ENCODE measurements at regions not wholly inside any gene's neighbourhood (a gene's known extent, or its start where the extent isn't known, plus 50 kb on each side); places are given as distances from the start of the nearest gene placed in this dataset.

GRCh38 chr13:22128441-22129408, 457.9 kb downstream of the FGF9 start:
- DNase-seq (ENCODE audit: low spot score) = no peak

DNA sequence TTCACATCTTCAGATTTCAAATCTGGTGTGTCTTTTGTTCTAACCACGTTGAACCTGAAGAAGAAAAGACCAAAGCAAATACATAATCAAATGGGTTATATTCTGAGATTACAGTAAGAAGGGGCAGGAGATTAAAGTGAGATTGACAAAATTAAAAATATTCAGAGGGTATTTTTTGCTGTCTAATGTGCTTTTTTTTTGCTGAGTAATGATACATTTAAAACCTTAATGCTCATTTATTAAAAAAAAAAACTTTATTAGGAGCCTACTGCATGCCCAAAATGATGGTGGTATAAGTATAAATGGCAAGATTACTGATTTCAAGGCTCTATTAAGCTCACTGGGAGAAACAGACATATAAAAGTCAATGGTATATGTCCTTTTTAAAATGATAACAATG, 459.4 kb downstream of the FGF9 start:
- no peak for DNase-seq (ENCODE audit: low spot score)

DNA sequence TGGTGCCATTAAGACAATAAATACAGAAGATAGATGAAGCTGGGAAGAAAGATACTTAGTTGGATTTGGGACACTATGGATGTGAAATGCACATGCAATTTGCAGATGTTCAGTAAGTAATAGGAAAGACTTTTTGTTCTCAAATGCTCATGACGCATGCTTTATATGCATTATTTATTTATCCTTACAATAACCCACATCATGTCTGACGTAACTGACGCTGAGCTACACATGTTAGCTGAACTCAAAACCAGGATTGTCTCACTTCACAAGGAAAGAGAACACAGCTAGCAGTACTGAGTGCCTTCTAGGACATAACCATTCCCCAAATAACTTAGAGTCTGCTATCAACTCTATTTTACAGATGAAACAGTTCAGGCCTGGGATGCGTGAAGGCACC, 463.4 kb downstream of the FGF9 start:
- DNase-seq (ENCODE audit: low spot score) = no peak

GRCh38 chr13:22135446-22135845, 464.6 kb downstream of the FGF9 start:
- DNase-seq (ENCODE audit: low spot score) = no peak

DNA sequence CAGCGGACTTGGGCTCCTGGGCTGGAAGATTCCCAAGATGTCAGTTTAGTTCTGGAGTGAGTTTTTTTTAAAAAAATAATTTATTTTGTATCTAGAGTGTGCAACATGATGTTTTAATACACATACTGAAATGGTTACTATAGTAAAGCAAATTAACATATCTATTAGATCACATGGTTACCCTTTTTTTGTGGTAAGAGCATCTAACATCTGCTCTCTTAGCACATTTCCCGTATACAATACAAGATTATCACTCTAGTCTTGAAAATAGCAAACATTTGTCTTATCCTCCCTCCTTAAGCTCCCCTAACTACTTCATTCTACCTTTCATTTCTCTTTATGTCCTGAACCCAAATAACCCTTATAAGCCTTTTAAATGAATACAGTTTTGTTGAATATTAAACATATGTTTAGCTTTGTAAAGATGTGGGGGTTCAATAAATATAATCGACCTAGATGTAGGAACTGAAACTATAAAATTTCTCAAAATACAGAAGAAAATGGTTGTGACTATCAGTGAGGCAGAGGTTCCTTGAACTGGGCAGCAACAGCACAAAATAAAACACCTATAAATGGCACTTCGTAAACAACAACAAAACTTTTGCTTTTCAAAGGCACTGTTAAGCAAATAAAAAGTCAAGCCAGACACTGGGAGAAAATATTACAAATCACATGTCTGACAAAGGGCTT, 466.6 kb downstream of the FGF9 start:
- DNase-seq (ENCODE audit: low spot score) = no peak

- DNase-seq (ENCODE audit: low spot score) = no peak
Observed at GRCh38 chr13:22138947-22139346, 468.1 kb downstream of the FGF9 start.

DNA sequence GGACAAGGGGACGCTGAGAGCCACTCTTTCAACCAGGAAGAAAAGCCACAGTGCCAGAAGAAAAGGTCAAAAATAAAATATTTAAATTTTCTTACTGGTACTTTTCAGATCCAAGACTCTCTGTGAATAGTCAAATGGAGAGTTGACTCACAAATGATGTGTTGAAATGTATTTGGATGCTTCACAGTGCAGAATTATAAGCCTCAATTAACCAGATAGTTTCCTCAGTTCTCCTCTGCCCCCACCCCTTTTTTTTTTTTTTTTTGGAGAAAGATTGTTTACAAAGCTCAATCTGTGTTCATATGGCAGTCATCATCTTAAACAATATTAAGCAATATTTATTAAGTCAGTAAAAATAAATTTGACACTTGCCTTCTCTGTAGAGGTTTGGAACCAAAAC, 470.8 kb downstream of the FGF9 start:
- no peak for DNase-seq (ENCODE audit: low spot score)

DNA sequence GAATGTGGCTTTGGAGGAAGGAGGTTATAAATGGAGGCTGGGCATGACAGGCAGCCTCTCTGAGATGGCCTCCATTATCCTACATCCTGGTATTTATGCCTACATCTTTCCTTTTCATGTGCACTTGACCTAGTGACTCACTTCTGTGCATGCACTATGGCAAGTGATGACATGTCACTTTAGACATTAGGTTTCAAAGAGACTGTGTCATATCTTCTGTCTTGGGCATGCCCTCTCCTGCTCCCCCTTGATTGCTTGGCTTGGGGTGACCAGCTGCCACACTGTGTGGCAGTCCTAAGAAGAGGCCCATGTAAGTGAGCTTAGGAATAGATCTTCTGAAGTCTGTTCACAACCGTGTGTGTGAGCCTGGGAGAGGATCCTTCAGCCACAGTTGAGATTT, 472.8 kb downstream of the FGF9 start:
- DNase-seq (ENCODE audit: low spot score) = no peak

- no peak for DNase-seq (ENCODE audit: low spot score)
Observed at GRCh38 chr13:22144806-22145205, 473.9 kb downstream of the FGF9 start.

- DNase-seq (ENCODE audit: low spot score) = no peak
Observed at GRCh38 chr13:22148187-22148586, 477.3 kb downstream of the FGF9 start.

DNA sequence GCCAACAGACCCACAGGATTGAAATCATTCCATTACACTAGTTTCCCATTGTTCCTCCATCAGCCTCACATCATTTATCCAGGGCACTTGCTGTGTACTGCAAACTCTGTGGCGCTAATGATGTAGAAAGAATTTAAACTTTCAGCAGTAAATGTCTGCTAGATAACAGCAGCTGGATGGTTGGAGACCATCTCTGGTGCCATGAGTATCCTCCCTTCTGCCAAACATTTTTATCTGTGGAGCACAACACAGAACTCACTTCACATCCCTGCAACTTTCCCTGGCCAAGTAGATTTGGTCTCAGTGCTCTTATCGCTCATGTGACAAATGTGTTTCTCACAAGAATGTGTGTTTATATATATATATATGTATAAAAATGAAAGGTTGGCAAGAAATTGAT, 481.9 kb downstream of the FGF9 start:
- DNase-seq (ENCODE audit: low spot score) = no peak

DNA sequence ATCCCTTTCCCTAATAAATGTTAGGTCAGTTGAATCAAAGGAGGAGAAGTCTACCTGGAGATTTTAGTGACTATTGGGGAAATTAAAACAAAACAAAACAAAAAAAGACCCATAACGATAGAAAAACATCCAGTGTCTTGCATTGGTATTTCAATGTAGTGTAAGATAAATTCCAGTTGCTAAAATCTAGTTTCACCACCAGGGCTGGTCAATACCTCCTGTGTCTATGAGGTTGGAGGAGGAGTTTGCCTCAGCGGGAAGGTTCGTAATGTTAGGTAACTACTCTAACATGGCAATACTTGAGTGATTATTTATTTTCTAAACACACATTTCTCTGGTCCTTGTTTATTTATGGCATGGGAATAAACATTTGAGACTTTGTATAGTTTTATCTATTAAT, 483.2 kb downstream of the FGF9 start:
- no peak for DNase-seq (ENCODE audit: low spot score)

- DNase-seq (ENCODE audit: low spot score) = peak; percentile 24
Observed at GRCh38 chr13:22161871-22162270, 491.0 kb downstream of the FGF9 start.

- DNase-seq (ENCODE audit: low spot score) = peak; percentile 33
Observed at GRCh38 chr13:22162889-22163288, 492.0 kb downstream of the FGF9 start.

GRCh38 chr13:22168437-22169190, 497.7 kb downstream of the FGF9 start:
- no peak for DNase-seq (ENCODE audit: low spot score)

DNA sequence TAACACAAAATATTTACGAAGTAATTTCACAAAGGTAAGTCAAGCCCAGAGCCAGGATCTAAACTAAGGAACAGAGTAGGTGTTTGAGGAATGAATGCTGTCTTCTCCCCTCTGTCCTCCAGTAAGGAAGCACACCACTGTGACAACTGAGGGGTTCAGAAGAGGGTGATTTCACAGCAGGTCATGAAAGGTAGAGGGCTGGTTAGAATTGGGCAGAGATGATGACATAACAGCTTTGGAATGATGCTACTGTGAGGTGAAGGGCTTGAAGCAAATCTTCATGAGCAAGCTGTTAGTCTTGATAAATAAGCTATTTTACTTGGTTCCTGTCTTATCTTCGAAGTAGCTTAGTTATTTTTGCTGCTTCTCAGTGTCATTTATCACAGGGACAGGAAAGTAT, 498.6 kb downstream of the FGF9 start:
- no peak for DNase-seq (ENCODE audit: low spot score)

DNA sequence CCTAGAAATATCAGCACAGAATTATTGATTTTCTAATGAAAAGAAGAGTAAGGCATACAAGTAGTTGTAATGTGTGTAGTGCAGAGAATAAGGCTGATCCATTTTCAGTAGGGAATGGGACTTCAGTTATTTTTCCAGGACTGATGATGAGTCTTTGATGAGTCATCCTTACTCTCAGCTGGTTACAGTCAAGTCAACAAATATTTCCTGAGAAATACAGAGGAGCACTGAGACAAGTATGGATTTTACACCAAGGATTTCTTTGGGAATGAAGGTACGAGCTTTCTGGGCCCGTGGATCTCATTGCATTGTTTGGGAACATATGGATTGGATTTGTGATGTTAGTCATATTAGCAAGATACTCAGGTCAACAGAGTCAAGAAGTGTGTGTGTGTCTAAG, 502.7 kb downstream of the FGF9 start:
- DNase-seq (ENCODE audit: low spot score) = no peak

GRCh38 chr13:22175241-22175640, 504.4 kb downstream of the FGF9 start:
- no peak for DNase-seq (ENCODE audit: low spot score)

DNA sequence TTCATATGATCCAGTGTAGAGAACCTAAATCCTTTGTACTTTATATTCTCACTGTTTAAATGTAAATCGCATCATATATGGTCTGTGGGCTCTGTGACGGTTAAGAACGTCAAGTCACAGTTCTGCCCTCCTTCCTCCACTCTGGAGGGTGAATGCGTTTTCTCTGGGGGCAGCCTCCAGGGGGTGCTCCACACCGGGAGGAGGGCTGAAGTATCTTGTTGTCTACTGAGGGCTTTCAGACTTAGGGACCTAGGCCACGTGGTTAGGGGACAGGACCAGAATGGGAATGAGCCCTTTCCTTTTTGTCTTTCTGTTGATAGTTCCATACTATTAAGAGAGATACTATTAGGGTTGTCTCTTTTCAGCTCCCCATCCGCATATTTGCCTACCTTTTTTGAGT, 504.9 kb downstream of the FGF9 start:
- no peak for DNase-seq (ENCODE audit: low spot score)

- no peak for DNase-seq (ENCODE audit: low spot score)
Observed at GRCh38 chr13:22176968-22177520, 506.2 kb downstream of the FGF9 start.

- DNase-seq (ENCODE audit: low spot score) = no peak
Observed at GRCh38 chr13:22178878-22179277, 508.0 kb downstream of the FGF9 start.

GRCh38 chr13:22187329-22187728, 516.5 kb downstream of the FGF9 start:
- DNase-seq (ENCODE audit: low spot score) = no peak

Data from activated CD4-positive, alpha-beta T cell treated with anti-CD3 and anti-CD28 coated beads, Interleukin-2, Interleukin-4, amounts not matched to agents 100 ng/mL and 50 ng/mL, durations not matched to agents 16 hours and 8 hours (primary cell).